ENCODE measurements at regions not wholly inside any gene's neighbourhood (a gene's known extent, or its start where the extent isn't known, plus 50 kb on each side); places are given as distances from the start of the nearest gene placed in this dataset.

DNA sequence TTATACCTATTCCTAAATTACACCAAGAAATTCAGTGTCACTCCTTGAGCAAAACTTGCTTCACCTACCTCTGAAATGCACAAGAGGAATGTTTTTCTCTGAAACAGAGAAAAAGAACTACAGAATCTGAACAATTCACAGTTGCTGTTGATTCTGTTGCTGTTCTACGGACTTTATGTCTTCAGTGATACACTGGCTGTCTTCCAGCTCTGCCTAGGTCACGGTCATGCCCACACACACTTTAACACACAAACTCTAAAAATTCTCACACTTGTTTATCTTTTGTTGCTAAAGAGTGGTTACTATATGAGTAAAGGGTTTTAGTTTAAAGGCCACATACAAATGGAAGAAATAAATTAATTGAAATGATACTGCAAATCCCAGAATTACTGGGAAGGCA lies 124.4 kb upstream of the SPRY2 start:
- TF ChIP-seq, protein P1, sequence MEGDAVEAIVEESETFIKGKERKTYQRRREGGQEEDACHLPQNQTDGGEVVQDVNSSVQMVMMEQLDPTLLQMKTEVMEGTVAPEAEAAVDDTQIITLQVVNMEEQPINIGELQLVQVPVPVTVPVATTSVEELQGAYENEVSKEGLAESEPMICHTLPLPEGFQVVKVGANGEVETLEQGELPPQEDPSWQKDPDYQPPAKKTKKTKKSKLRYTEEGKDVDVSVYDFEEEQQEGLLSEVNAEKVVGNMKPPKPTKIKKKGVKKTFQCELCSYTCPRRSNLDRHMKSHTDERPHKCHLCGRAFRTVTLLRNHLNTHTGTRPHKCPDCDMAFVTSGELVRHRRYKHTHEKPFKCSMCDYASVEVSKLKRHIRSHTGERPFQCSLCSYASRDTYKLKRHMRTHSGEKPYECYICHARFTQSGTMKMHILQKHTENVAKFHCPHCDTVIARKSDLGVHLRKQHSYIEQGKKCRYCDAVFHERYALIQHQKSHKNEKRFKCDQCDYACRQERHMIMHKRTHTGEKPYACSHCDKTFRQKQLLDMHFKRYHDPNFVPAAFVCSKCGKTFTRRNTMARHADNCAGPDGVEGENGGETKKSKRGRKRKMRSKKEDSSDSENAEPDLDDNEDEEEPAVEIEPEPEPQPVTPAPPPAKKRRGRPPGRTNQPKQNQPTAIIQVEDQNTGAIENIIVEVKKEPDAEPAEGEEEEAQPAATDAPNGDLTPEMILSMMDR (IDR thresholded peaks at IDR 0.05): no peak
- TF ChIP-seq POLR2A (IDR thresholded peaks at IDR 0.05): no peak
